Testis (tissue), 2 donors: ENCODE measurements at regions not wholly inside any gene's neighbourhood (a gene's known extent, or its start where the extent isn't known, plus 50 kb on each side); places are given as distances from the start of the nearest gene placed in this dataset.

Experiments
- DNase-seq: peaks from one replicate; pipeline ENCODE4 v3.0.0-alpha.2; 2019
- H3K27ac ChIP-seq, 2 donors: fragments of 200-600 bp; sonication (generic); one replicate each; pipeline ENCODE4 v1.5.1; 2019
- H3K27me3 ChIP-seq: fragments of 200-600 bp; sonication (generic); one replicate; pipeline ENCODE4 v1.5.1; 2019
- H3K36me3 ChIP-seq: fragments of 200-600 bp; sonication (generic); one replicate; pipeline ENCODE4 v1.5.1; 2017; ENCODE audit warnings: low read depth; ENCODE audit errors: missing control alignments
- H3K4me1 ChIP-seq: fragments of 200-600 bp; sonication (generic); one replicate; pipeline ENCODE4 v1.5.1; 2019
- H3K4me3 ChIP-seq, 2 donors: fragments of 200-600 bp; sonication (generic); one replicate each; pipeline ENCODE4 v1.5.1; 2017 to 2019
- H3K9me3 ChIP-seq: fragments of 200-600 bp; sonication (generic); one replicate; pipeline ENCODE4 v1.5.1; 2017
- POLR2A ChIP-seq: fragments of 450-650 bp; IDR thresholded peaks from one replicate; pipeline ENCODE4 v1.6.1; 2017; ENCODE audit warnings: antibody characterized with exemption, mild to moderate bottlenecking, moderate library complexity
- WGBS, 2 donors: methylation state at CpG; one replicate each; pipeline ENCODE4 v1.1.5; 2018; 5-methylcytosine and 5-hydroxymethylcytosine counted together
- intact Hi-C: fragments of 100-400 bp; cut with DNase I; formaldehyde crosslinking; loops from one replicate; pipeline ENCODE4 v1.15.1; 2023; ENCODE audit warnings: low total_unique reads
- TF ChIP-seq, protein P1 (sequence below), 3 experiments: fragments of 450-650 bp in 2 of 3; fragments of 200-600 bp in 1 of 3; sonication (generic) in 1 of 3; IDR thresholded peaks; one replicate each; pipeline ENCODE4 v1.5.1; 2016 to 2019; ENCODE audit warnings: antibody characterized with exemption in 3 of 3, mild to moderate bottlenecking in 2 of 3, moderate library complexity in 1 of 3

GRCh38 chr5:92518318-92518904, 1062.6 kb downstream of the NR2F1-AS1 start:
- H3K4me3 ChIP-seq: no peak overlapping the region
- DNase-seq: no peak
- H3K36me3 ChIP-seq: no peaks in the 10 kb centered on the region
- no peak for TF ChIP-seq POLR2A
- TF ChIP-seq, protein P1, sequence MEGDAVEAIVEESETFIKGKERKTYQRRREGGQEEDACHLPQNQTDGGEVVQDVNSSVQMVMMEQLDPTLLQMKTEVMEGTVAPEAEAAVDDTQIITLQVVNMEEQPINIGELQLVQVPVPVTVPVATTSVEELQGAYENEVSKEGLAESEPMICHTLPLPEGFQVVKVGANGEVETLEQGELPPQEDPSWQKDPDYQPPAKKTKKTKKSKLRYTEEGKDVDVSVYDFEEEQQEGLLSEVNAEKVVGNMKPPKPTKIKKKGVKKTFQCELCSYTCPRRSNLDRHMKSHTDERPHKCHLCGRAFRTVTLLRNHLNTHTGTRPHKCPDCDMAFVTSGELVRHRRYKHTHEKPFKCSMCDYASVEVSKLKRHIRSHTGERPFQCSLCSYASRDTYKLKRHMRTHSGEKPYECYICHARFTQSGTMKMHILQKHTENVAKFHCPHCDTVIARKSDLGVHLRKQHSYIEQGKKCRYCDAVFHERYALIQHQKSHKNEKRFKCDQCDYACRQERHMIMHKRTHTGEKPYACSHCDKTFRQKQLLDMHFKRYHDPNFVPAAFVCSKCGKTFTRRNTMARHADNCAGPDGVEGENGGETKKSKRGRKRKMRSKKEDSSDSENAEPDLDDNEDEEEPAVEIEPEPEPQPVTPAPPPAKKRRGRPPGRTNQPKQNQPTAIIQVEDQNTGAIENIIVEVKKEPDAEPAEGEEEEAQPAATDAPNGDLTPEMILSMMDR (IDR thresholded peaks at IDR 0.05): peak in 2 of 3 experiments; percentile 24 to 54
- H3K27ac ChIP-seq: no peak overlapping the region
- no peaks in the 10 kb centered on the region for H3K27me3 ChIP-seq
- intact Hi-C loops: no loop called here
- 40 to 56% methylated on average over 4 of the region's 4 CpGs for WGBS, 2 donors
- no peaks in the 10 kb centered on the region for H3K4me1 ChIP-seq
- no peaks in the 10 kb centered on the region for H3K9me3 ChIP-seq

GRCh38 chr5:92514896-92515295, 1066.1 kb downstream of the NR2F1-AS1 start:
- Histone ChIP-seq H3K4me3 (no peak overlapping the region), H3K4me1 (no peaks in the 10 kb centered on the region), H3K27me3 (no peaks in the 10 kb centered on the region), H3K27ac (no peak overlapping the region), H3K9me3 (no peaks in the 10 kb centered on the region), H3K36me3 (no peaks in the 10 kb centered on the region)
- DNase-seq: no peak
- intact Hi-C loops: no loop called here
- TF ChIP-seq, protein P1 (IDR thresholded peaks at IDR 0.05): no peak
- TF ChIP-seq POLR2A: no peak

DNA sequence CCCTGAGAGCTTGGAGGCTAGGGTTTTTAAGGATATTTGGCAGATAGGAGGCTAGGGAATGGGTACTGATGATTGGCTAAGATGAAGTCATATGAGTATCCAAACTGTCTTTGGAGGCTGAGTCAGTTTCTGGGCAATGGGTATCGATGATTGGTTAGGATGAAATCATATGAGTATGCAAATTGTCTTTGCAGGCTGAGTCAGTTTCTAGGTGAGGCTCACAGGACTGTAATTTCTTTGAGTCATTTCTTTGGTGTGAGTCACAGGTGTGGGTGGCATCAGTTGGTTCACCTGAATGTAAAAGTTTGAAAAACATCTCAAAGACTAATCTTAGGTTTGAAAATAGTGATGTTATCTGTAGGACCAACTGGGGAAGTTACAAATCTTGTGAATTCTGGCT, 1068.0 kb downstream of the NR2F1-AS1 start:
- TF ChIP-seq, protein P1 (IDR thresholded peaks at IDR 0.05): no peak
- no peak for TF ChIP-seq POLR2A
- Histone ChIP-seq H3K4me3 (no peak overlapping the region), H3K27me3 (no peaks in the 10 kb centered on the region), H3K9me3 (no peaks in the 10 kb centered on the region), H3K36me3 (no peaks in the 10 kb centered on the region), H3K27ac (no peak overlapping the region), H3K4me1 (no peaks in the 10 kb centered on the region)
- intact Hi-C loops: no loop called here
- DNase-seq: no peak
- 92 to 94% methylated on average over 1 of the region's 1 CpG for WGBS, 2 donors

DNA sequence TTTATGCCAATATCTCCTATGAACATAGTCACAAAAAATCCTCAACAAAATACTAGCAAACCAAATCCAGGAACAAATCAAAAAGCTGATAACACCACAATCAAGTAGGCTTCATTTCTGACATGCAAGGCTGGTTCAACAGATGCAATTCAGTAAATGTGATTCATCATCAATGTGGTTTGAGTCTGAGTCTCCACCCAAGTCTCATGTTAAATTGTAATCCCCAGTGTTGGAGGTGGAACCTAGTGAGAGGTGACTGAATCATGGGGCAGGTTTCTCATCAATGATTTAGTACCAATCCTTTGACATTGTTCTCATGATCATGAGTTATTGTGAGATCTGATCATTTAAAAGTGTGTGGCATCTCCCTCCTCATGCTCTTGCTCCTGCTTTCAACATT, 1072.7 kb downstream of the NR2F1-AS1 start:
- Histone ChIP-seq H3K27me3 (no peaks in the 10 kb centered on the region), H3K27ac (no peak overlapping the region), H3K4me1 (no peaks in the 10 kb centered on the region), H3K36me3 (no peaks in the 10 kb centered on the region), H3K9me3 (no peaks in the 10 kb centered on the region), H3K4me3 (no peak overlapping the region)
- intact Hi-C loops: no loop called here
- DNase-seq: no peak
- TF ChIP-seq POLR2A: no peak
- TF ChIP-seq, protein P1 (IDR thresholded peaks at IDR 0.05): no peak

DNA sequence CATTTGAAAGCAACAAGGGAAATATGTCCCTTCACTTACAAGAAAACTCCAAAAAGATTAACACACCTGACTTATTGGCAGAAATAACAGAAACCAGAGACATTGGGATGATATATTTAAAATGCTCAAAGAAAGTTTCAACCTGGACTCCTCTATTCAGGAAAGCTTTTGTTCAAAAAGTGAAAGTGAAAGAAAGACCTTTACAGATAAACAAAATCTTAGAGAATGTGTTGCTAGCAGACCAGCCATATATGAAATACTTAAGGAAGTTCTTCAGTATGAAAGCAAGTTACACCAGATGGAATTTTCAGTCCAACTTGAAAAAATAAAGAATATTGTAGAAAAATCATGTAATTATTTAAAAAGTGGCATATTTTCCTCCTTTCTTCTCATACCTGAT, 1075.1 kb downstream of the NR2F1-AS1 start:
- Histone ChIP-seq H3K36me3 (no peaks in the 10 kb centered on the region), H3K4me1 (no peaks in the 10 kb centered on the region), H3K9me3 (no peaks in the 10 kb centered on the region), H3K27ac (no peak overlapping the region), H3K27me3 (no peaks in the 10 kb centered on the region), H3K4me3 (no peak overlapping the region)
- no peak for TF ChIP-seq POLR2A
- TF ChIP-seq, protein P1 (IDR thresholded peaks at IDR 0.05): no peak
- intact Hi-C loops: no loop called here
- no peak for DNase-seq
